OCI-LY1 (cell line): ENCODE measurements at regions not wholly inside any gene's neighbourhood (a gene's known extent, or its start where the extent isn't known, plus 50 kb on each side); places are given as distances from the start of the nearest gene placed in this dataset.

Experiments used
- CTCF ChIP-seq: fragments of 200-600 bp; sonication (generic), shearing (Covaris generic); IDR thresholded peaks from 2 replicates; pipeline ENCODE4 v1.5.1; 2017; ENCODE audit warnings: mild to moderate bottlenecking, antibody characterized with exemption, low read length, moderate library complexity, mixed read lengths
- EZH2 ChIP-seq: fragments of 200-600 bp; sonication (generic), shearing (Covaris generic); IDR thresholded peaks from 2 replicates; pipeline ENCODE4 v1.8.0; 2017; ENCODE audit warnings: borderline replicate concordance, mixed run types, mild to moderate bottlenecking, antibody characterized with exemption, low read length, moderate library complexity, mixed read lengths

- TF ChIP-seq CTCF (no peak), EZH2 (no peak)
Observed at GRCh38 chr5:56715986-56716385, 99.4 kb upstream of the MAP3K1 start.
